ENCODE measurements at regions not wholly inside any gene's neighbourhood (a gene's known extent, or its start where the extent isn't known, plus 50 kb on each side); places are given as distances from the start of the nearest gene placed in this dataset.

- peaks cover 0 to 3% (median 0%) of the 10 kb centered on the region in 5 donors for H3K9me3 ChIP-seq (ENCODE audit: control insufficient read depth in 5 of 5, low read length in 5 of 5)
- no peak overlapping the region for H3K9ac ChIP-seq (ENCODE audit: low read length in 5 of 5)
- no peaks in the 10 kb centered on the region for H3K27me3 ChIP-seq (ENCODE audit: control insufficient read depth in 5 of 5, insufficient read depth in 4 of 5, low read length in 5 of 5)
- H3K27ac ChIP-seq (ENCODE audit: low read depth, low read length): no peak overlapping the region
- no peak overlapping the region for H3K4me3 ChIP-seq (ENCODE audit: low read depth in 1 of 5, low read length in 5 of 5)
- H3K36me3 ChIP-seq (ENCODE audit: control insufficient read depth in 5 of 5, insufficient read depth in 5 of 5, low read length in 5 of 5): no peaks in the 10 kb centered on the region
- no peaks in the 10 kb centered on the region for H3K4me1 ChIP-seq (ENCODE audit: control insufficient read depth in 5 of 5, insufficient read depth in 5 of 5, low read length in 5 of 5)
These were observed 234.7 kb downstream of the SETD4 start for GRCh38 chr21:35825370-35826353.

- Histone ChIP-seq H3K4me1 (ENCODE audit: control insufficient read depth in 5 of 5, insufficient read depth in 5 of 5, low read length in 5 of 5) (no peaks in the 10 kb centered on the region), H3K9me3 (ENCODE audit: control insufficient read depth in 5 of 5, low read length in 5 of 5) (peaks cover 0 to 3% (median 0%) of the 10 kb centered on the region in 5 donors), H3K27ac (ENCODE audit: low read depth, low read length) (no peak overlapping the region), H3K4me3 (ENCODE audit: low read depth in 1 of 5, low read length in 5 of 5) (no peak overlapping the region), H3K36me3 (ENCODE audit: control insufficient read depth in 5 of 5, insufficient read depth in 5 of 5, low read length in 5 of 5) (no peaks in the 10 kb centered on the region), H3K27me3 (ENCODE audit: control insufficient read depth in 5 of 5, insufficient read depth in 4 of 5, low read length in 5 of 5) (no peaks in the 10 kb centered on the region), H3K9ac (ENCODE audit: low read length in 5 of 5) (no peak overlapping the region)
These were observed 236.2 kb downstream of the SETD4 start for GRCh38 chr21:35824136-35824535.

GRCh38 chr21:35819134-35819533 is 241.2 kb downstream of the SETD4 start:
- no peak overlapping the region for H3K4me3 ChIP-seq (ENCODE audit: low read depth in 1 of 5, low read length in 5 of 5)
- H3K36me3 ChIP-seq (ENCODE audit: control insufficient read depth in 5 of 5, insufficient read depth in 5 of 5, low read length in 5 of 5): no peaks in the 10 kb centered on the region
- peaks cover 0 to 2% (median 0%) of the 10 kb centered on the region in 5 donors for H3K27me3 ChIP-seq (ENCODE audit: control insufficient read depth in 5 of 5, insufficient read depth in 4 of 5, low read length in 5 of 5)
- no peak overlapping the region for H3K27ac ChIP-seq (ENCODE audit: low read depth, low read length)
- peaks cover 0 to 6% (median 0%) of the 10 kb centered on the region in 5 donors for H3K4me1 ChIP-seq (ENCODE audit: control insufficient read depth in 5 of 5, insufficient read depth in 5 of 5, low read length in 5 of 5)
- H3K9me3 ChIP-seq (ENCODE audit: control insufficient read depth in 5 of 5, low read length in 5 of 5): peaks cover 0 to 3% (median 0%) of the 10 kb centered on the region in 5 donors
- H3K9ac ChIP-seq (ENCODE audit: low read length in 5 of 5): no peak overlapping the region

- Histone ChIP-seq H3K4me1 (ENCODE audit: control insufficient read depth in 5 of 5, insufficient read depth in 5 of 5, low read length in 5 of 5) (peaks cover 0 to 6% (median 0%) of the 10 kb centered on the region in 5 donors), H3K4me3 (ENCODE audit: low read depth in 1 of 5, low read length in 5 of 5) (no peak overlapping the region), H3K9ac (ENCODE audit: low read length in 5 of 5) (no peak overlapping the region), H3K36me3 (ENCODE audit: control insufficient read depth in 5 of 5, insufficient read depth in 5 of 5, low read length in 5 of 5) (no peaks in the 10 kb centered on the region), H3K9me3 (ENCODE audit: control insufficient read depth in 5 of 5, low read length in 5 of 5) (peaks cover 0 to 3% (median 0%) of the 10 kb centered on the region in 5 donors), H3K27ac (ENCODE audit: low read depth, low read length) (no peak overlapping the region), H3K27me3 (ENCODE audit: control insufficient read depth in 5 of 5, insufficient read depth in 4 of 5, low read length in 5 of 5) (peaks cover 0 to 2% (median 0%) of the 10 kb centered on the region in 5 donors)
These were observed 241.7 kb downstream of the SETD4 start for GRCh38 chr21:35818597-35818996.

GRCh38 chr21:35814858-35815619 is 245.3 kb downstream of the SETD4 start:
- Histone ChIP-seq H3K9ac (ENCODE audit: low read length in 5 of 5) (no peak overlapping the region), H3K27ac (ENCODE audit: low read depth, low read length) (no peak overlapping the region), H3K9me3 (ENCODE audit: control insufficient read depth in 5 of 5, low read length in 5 of 5) (no peaks in the 10 kb centered on the region), H3K4me3 (ENCODE audit: low read depth in 1 of 5, low read length in 5 of 5) (no peak overlapping the region), H3K36me3 (ENCODE audit: control insufficient read depth in 5 of 5, insufficient read depth in 5 of 5, low read length in 5 of 5) (no peaks in the 10 kb centered on the region), H3K4me1 (ENCODE audit: control insufficient read depth in 5 of 5, insufficient read depth in 5 of 5, low read length in 5 of 5) (peaks cover 0 to 6% (median 0%) of the 10 kb centered on the region in 5 donors), H3K27me3 (ENCODE audit: control insufficient read depth in 5 of 5, insufficient read depth in 4 of 5, low read length in 5 of 5) (peaks cover 0 to 2% (median 0%) of the 10 kb centered on the region in 5 donors)

- no peak overlapping the region for H3K27ac ChIP-seq (ENCODE audit: low read depth, low read length)
- no peak overlapping the region for H3K9ac ChIP-seq (ENCODE audit: low read length in 5 of 5)
- H3K4me3 ChIP-seq (ENCODE audit: low read depth in 1 of 5, low read length in 5 of 5): no peak overlapping the region
- no peaks in the 10 kb centered on the region for H3K9me3 ChIP-seq (ENCODE audit: control insufficient read depth in 5 of 5, low read length in 5 of 5)
- H3K36me3 ChIP-seq (ENCODE audit: control insufficient read depth in 5 of 5, insufficient read depth in 5 of 5, low read length in 5 of 5): no peaks in the 10 kb centered on the region
- peaks cover 0 to 6% (median 0%) of the 10 kb centered on the region in 5 donors for H3K4me1 ChIP-seq (ENCODE audit: control insufficient read depth in 5 of 5, insufficient read depth in 5 of 5, low read length in 5 of 5)
- no peaks in the 10 kb centered on the region for H3K27me3 ChIP-seq (ENCODE audit: control insufficient read depth in 5 of 5, insufficient read depth in 4 of 5, low read length in 5 of 5)
These were observed 247.6 kb downstream of the SETD4 start for GRCh38 chr21:35812679-35813078.

- Histone ChIP-seq H3K27me3 (ENCODE audit: control insufficient read depth in 5 of 5, insufficient read depth in 4 of 5, low read length in 5 of 5) (no peaks in the 10 kb centered on the region), H3K27ac (ENCODE audit: low read depth, low read length) (no peak overlapping the region), H3K36me3 (ENCODE audit: control insufficient read depth in 5 of 5, insufficient read depth in 5 of 5, low read length in 5 of 5) (no peaks in the 10 kb centered on the region), H3K9ac (ENCODE audit: low read length in 5 of 5) (no peak overlapping the region), H3K9me3 (ENCODE audit: control insufficient read depth in 5 of 5, low read length in 5 of 5) (no peaks in the 10 kb centered on the region), H3K4me3 (ENCODE audit: low read depth in 1 of 5, low read length in 5 of 5) (no peak overlapping the region), H3K4me1 (ENCODE audit: control insufficient read depth in 5 of 5, insufficient read depth in 5 of 5, low read length in 5 of 5) (peaks cover 0 to 6% (median 0%) of the 10 kb centered on the region in 5 donors)
These were observed 249.0 kb downstream of the SETD4 start for GRCh38 chr21:35811191-35811806.

- Histone ChIP-seq H3K4me1 (ENCODE audit: control insufficient read depth in 5 of 5, insufficient read depth in 5 of 5, low read length in 5 of 5) (peaks cover 0 to 5% (median 0%) of the 10 kb centered on the region in 5 donors), H3K9me3 (ENCODE audit: control insufficient read depth in 5 of 5, low read length in 5 of 5) (no peaks in the 10 kb centered on the region), H3K36me3 (ENCODE audit: control insufficient read depth in 5 of 5, insufficient read depth in 5 of 5, low read length in 5 of 5) (no peaks in the 10 kb centered on the region), H3K4me3 (ENCODE audit: low read depth in 1 of 5, low read length in 5 of 5) (no peak overlapping the region), H3K27ac (ENCODE audit: low read depth, low read length) (no peak overlapping the region), H3K27me3 (ENCODE audit: control insufficient read depth in 5 of 5, insufficient read depth in 4 of 5, low read length in 5 of 5) (no peaks in the 10 kb centered on the region), H3K9ac (ENCODE audit: low read length in 5 of 5) (no peak overlapping the region)
These were observed 249.8 kb downstream of the SETD4 start for GRCh38 chr21:35810431-35810970.

- no peak overlapping the region for H3K27ac ChIP-seq (ENCODE audit: low read depth, low read length)
- H3K9me3 ChIP-seq (ENCODE audit: control insufficient read depth in 5 of 5, low read length in 5 of 5): peaks cover 0 to 2% (median 0%) of the 10 kb centered on the region in 5 donors
- peaks cover 0 to 25% (median 16%) of the 10 kb centered on the region in 5 donors for H3K4me1 ChIP-seq (ENCODE audit: control insufficient read depth in 5 of 5, insufficient read depth in 5 of 5, low read length in 5 of 5)
- H3K4me3 ChIP-seq (ENCODE audit: low read depth in 1 of 5, low read length in 5 of 5): no peak overlapping the region
- H3K36me3 ChIP-seq (ENCODE audit: control insufficient read depth in 5 of 5, insufficient read depth in 5 of 5, low read length in 5 of 5): no peaks in the 10 kb centered on the region
- H3K27me3 ChIP-seq (ENCODE audit: control insufficient read depth in 5 of 5, insufficient read depth in 4 of 5, low read length in 5 of 5): no peaks in the 10 kb centered on the region
- H3K9ac ChIP-seq (ENCODE audit: low read length in 5 of 5): no peak overlapping the region
These were observed 258.9 kb downstream of the SETD4 start for GRCh38 chr21:35801391-35801790.

Data from subcutaneous abdominal adipose tissue (tissue), 5 donors.